ENCODE measurements at regions not wholly inside any gene's neighbourhood (a gene's known extent, or its start where the extent isn't known, plus 50 kb on each side); places are given as distances from the start of the nearest gene placed in this dataset.
"Not testable (repeated sequence)": the region's sequence is repeated elsewhere in the genome, so short reads cannot be mapped to it uniquely, and the experiment has no call there.

GRCh38 chr6:122140031-122140430 lies 259.4 kb upstream of the HSF2 start:
- peak; percentile 3 for FAIRE-seq

- FAIRE-seq, result no peak
These were observed 258.2 kb upstream of the HSF2 start for GRCh38 chr6:122141246-122141645.

- FAIRE-seq, result no peak
These were observed 255.4 kb upstream of the HSF2 start for GRCh38 chr6:122143813-122144601.

- no peak for FAIRE-seq
These were observed 254.2 kb upstream of the HSF2 start for GRCh38 chr6:122145246-122145645.

GRCh38 chr6:122145741-122146240 lies 253.7 kb upstream of the HSF2 start:
- FAIRE-seq, result no peak

GRCh38 chr6:122147291-122147690 lies 252.2 kb upstream of the HSF2 start:
- FAIRE-seq, result no peak

- FAIRE-seq, result no peak
These were observed 248.4 kb upstream of the HSF2 start for GRCh38 chr6:122151066-122151465.

- FAIRE-seq, result no peak
These were observed 247.7 kb upstream of the HSF2 start for GRCh38 chr6:122151763-122152162.

- FAIRE-seq, result no peak
These were observed 245.9 kb upstream of the HSF2 start for GRCh38 chr6:122153557-122153956.

GRCh38 chr6:122154155-122154554 lies 245.3 kb upstream of the HSF2 start:
- FAIRE-seq, result no peak

GRCh38 chr6:122154912-122155575 lies 244.4 kb upstream of the HSF2 start:
- FAIRE-seq, result no peak

- no peak for FAIRE-seq
These were observed 238.3 kb upstream of the HSF2 start for GRCh38 chr6:122161136-122161535.

- FAIRE-seq, result no peak
These were observed 234.4 kb upstream of the HSF2 start for GRCh38 chr6:122165014-122165413.

GRCh38 chr6:122170274-122170673 lies 229.2 kb upstream of the HSF2 start:
- no peak for FAIRE-seq

GRCh38 chr6:122178988-122179387 lies 220.5 kb upstream of the HSF2 start:
- FAIRE-seq, result no peak

- peak; percentile 86 for FAIRE-seq
These were observed 219.3 kb upstream of the HSF2 start for GRCh38 chr6:122180132-122180531.

- FAIRE-seq, result peak; percentile 21
These were observed 217.4 kb upstream of the HSF2 start for GRCh38 chr6:122182061-122182460.

GRCh38 chr6:122184401-122184827 lies 215.0 kb upstream of the HSF2 start:
- peak; percentile 98 for FAIRE-seq

- not testable (repeated sequence) for FAIRE-seq
These were observed 214.0 kb upstream of the HSF2 start for GRCh38 chr6:122185458-122185857.

GRCh38 chr6:122187186-122187585 lies 212.3 kb upstream of the HSF2 start:
- FAIRE-seq, result no peak

GRCh38 chr6:122198922-122199321 lies 200.5 kb upstream of the HSF2 start:
- FAIRE-seq, result no peak

- no peak for FAIRE-seq
These were observed 199.0 kb upstream of the HSF2 start for GRCh38 chr6:122200440-122200839.

- no peak for FAIRE-seq
These were observed 196.8 kb upstream of the HSF2 start for GRCh38 chr6:122202576-122203137.

- FAIRE-seq, result no peak
These were observed 192.4 kb upstream of the HSF2 start for GRCh38 chr6:122207061-122207460.

Data from G401.6 (cell line).